ENCODE measurements at regions not wholly inside any gene's neighbourhood (a gene's known extent, or its start where the extent isn't known, plus 50 kb on each side); places are given as distances from the start of the nearest gene placed in this dataset.

- H3K36me3 ChIP-seq (ENCODE audit: control insufficient read depth in 2 of 2, extremely low read depth in 1 of 2, insufficient read depth in 2 of 2, low read length in 2 of 2): no peaks in the 10 kb centered on the region
- no peak overlapping the region for H2AFZ ChIP-seq (ENCODE audit: low read depth, low read length)
- no peak for FAIRE-seq
- H3K4me1 ChIP-seq (ENCODE audit: control insufficient read depth, extremely low read depth, insufficient read depth, low read length): no peaks in the 10 kb centered on the region
- no peak overlapping the region for H3K9ac ChIP-seq (replicated peaks; ENCODE audit: extremely low read depth, insufficient read depth, low read length)
- TF ChIP-seq MAX (IDR thresholded peaks at IDR 0.05; ENCODE audit: insufficient read depth, insufficient read length) (no peak), MYC (IDR thresholded peaks at IDR 0.05; ENCODE audit: low read depth, low read length) (no peak), CTCF (IDR thresholded peaks at IDR 0.05; ENCODE audit: extremely low read depth in 1 of 2, insufficient read depth in 1 of 2, low read depth in 1 of 2, low read length in 2 of 2) (no peak), JUN (IDR thresholded peaks at IDR 0.05; ENCODE audit: borderline replicate concordance, insufficient read depth, insufficient read length, low read depth) (no peak), FOS (IDR thresholded peaks at IDR 0.05; ENCODE audit: borderline replicate concordance, insufficient read depth, low read length) (no peak), POLR2AphosphoS5 (IDR thresholded peaks at IDR 0.05; ENCODE audit: insufficient read depth, low read depth, low read length) (no peak), POLR2A (IDR thresholded peaks at IDR 0.05; ENCODE audit: low read depth, low read length) (no peak), GATA2 (IDR thresholded peaks at IDR 0.05; ENCODE audit: insufficient read depth, insufficient read length, low read depth, low read length) (no peak), EZH2 (IDR thresholded peaks at IDR 0.05; ENCODE audit: borderline replicate concordance, low read depth, low read length, severe bottlenecking) (no peak)
- no TSS peak for BruUV-seq (replicated peaks)
- no peaks in the 10 kb centered on the region for H3K9me3 ChIP-seq (replicated peaks; ENCODE audit: control insufficient read depth, insufficient read depth, low read length)
- intact Hi-C loops (cut with micrococcal nuclease) (no loop called here), dilution Hi-C loops (cut with MboI; ENCODE audit: extremely low pct_ligation_motif_present, low sequenced_read_pairs) (no loop called here)
- no peaks in the 10 kb centered on the region for H4K20me1 ChIP-seq (replicated peaks; ENCODE audit: control insufficient read depth, extremely low read depth, insufficient read depth, low read length)
- DNase-seq (ENCODE audit: low read depth, low spot score): no peak
- no peak overlapping the region for H3K27ac ChIP-seq (ENCODE audit: insufficient read depth, low read depth, low read length)
- no peaks in the 10 kb centered on the region for H3K27me3 ChIP-seq (ENCODE audit: control insufficient read depth in 2 of 2, insufficient read depth in 2 of 2, low read length in 2 of 2)
- ChIA-PET POLR2A (no interaction called here), CTCF (no interaction called here)
- no peaks in the 10 kb centered on the region for H3K9me1 ChIP-seq (replicated peaks; ENCODE audit: control insufficient read depth, extremely low read depth, insufficient read depth, low read length)
- H3K4me2 ChIP-seq (ENCODE audit: insufficient read depth, low read length): no peak overlapping the region
- H3K79me2 ChIP-seq (ENCODE audit: control insufficient read depth, insufficient read depth, low read length): no peaks in the 10 kb centered on the region
- H3K4me3 ChIP-seq (replicated peaks in 1 of 3; ENCODE audit: insufficient read depth in 1 of 3, low read depth in 1 of 3, low read length in 3 of 3): no peak overlapping the region
Observed at GRCh38 chr5:167414611-167415010, 876.8 kb upstream of the WWC1 start.

All from endothelial cell of umbilical vein (primary cell).